ENCODE measurements at regions not wholly inside any gene's neighbourhood (a gene's known extent, or its start where the extent isn't known, plus 50 kb on each side); places are given as distances from the start of the nearest gene placed in this dataset.

DNA sequence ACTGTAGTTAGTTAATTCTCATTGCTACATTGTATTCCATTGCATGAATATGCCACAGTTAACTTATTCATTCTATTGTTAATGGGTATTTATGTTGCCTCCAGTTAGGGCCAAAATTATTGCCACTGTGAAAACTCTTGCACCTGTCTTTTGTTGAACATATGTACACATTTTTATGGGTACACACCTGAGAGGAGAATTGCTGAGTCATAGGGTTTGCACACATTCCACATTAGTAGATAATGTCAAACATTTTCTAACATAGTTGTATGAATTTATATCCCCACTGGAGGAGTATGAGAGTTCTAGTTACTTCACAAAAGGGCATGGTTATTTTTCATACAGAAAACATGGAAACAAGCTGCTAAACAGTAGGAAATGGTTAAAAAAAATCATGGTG, 338.4 kb downstream of the FOXO1 start:
- in situ Hi-C loops (cut with MboI; ENCODE audit: low pct_unique_long_range_greater_than_20kb in 2 of 9, low sequenced_read_pairs in 9 of 9, unreplicated experiment in 9 of 9) = no loop called here
- ATAC-seq (replicated peaks in 6 of 8) = no peak
- Histone ChIP-seq H3K4me3 (no peak overlapping the region), H3K4me1 (replicated peaks in 1 of 2) (no peaks in the 10 kb centered on the region), H3K27ac (no peak overlapping the region)

DNA sequence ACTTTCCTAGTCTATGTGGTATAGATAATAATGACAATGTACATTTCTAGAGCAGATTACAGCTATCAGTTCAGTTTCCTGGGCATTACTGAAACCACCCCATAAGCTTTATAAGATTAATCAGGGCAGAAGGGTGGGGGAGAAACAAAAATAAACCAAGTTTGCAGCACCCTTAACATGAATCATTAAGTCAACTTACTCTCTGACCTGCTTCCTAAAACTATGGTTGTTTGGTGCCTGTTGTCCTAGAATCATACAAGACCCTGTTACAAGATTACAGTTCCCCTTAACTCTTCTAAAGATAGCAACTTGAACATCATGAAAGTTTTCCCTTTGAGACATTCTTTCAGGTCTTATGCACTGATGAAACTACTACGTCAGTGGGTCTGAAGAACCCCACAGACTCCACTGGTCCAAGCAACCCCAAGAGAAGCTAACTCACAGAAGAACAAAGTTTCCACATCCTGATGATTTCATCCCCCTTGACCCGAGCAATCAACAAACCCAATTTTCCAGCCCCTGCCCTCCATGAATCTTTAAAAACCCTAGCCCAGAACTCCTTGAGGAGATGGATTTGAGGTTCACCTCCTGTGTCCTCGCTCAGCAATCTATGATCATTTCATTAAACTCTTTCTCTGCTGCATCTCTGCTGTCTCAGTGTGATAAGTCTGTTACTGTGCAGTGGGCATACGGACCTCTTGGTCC, 336.5 kb downstream of the FOXO1 start:
- ATAC-seq (replicated peaks in 6 of 8) = no peak
- 47 to 90% (median 81%) methylated on average over 1 to 4 of the region's 4 CpGs; no CpG with 5 or more reads in 2 of the 10 experiments for WGBS, 10 experiments
- H3K4me3 ChIP-seq = no peak overlapping the region
- H3K27ac ChIP-seq = no peak overlapping the region
- no peaks in the 10 kb centered on the region for H3K4me1 ChIP-seq (replicated peaks in 1 of 2)
- in situ Hi-C loops (cut with MboI; ENCODE audit: low pct_unique_long_range_greater_than_20kb in 2 of 9, low sequenced_read_pairs in 9 of 9, unreplicated experiment in 9 of 9) = no loop called here

DNA sequence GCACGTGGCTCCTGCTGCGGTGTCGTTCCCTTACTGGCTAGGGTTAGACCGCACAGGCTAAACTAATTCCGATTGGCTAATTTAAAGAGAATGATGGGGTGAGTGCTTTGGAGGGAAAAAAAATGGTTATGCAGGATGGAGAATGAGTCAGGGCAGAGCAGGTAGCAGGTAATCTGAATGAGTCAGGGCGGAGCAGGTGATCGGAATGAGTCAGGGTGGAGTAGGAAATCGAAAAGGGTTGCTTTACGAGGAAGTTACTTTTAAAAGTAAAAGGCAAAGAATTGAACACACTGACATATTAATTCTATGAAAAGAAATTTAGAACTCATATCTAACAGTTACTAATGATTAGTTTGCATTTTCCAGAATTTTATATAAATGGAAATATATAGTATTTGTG, 335.5 kb downstream of the FOXO1 start:
- in situ Hi-C loops (cut with MboI; ENCODE audit: low pct_unique_long_range_greater_than_20kb in 2 of 9, low sequenced_read_pairs in 9 of 9, unreplicated experiment in 9 of 9) = no loop called here
- Histone ChIP-seq H3K4me1 (replicated peaks in 1 of 2) (no peaks in the 10 kb centered on the region), H3K27ac (no peak overlapping the region), H3K4me3 (no peak overlapping the region)
- ATAC-seq (replicated peaks in 6 of 8) = no peak
- WGBS, 10 experiments = 79 to 100% (median 95%) methylated on average over 3 to 9 of the region's 9 CpGs; no CpG with 5 or more reads in 1 of the 10 experiments

DNA sequence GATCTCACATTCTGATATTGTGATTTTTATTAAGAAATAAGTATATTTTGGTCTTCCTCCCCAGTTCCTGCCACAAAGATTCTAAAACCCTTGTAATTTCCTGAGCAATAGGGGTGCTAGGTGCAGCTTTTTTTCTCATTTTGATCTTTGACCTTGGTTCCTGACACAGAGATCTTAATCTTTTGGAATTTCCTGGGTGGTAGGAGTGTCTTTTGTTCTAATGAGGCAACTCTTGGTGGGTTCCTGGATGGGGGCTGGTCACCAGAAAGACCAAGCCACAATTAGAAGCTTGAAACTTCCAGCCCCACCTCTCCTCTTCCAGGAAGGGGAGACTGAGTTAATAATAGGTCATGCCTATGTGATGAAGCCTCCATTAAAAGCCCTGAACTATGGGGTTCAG, 334.6 kb downstream of the FOXO1 start:
- Histone ChIP-seq H3K4me1 (replicated peaks in 1 of 2) (no peaks in the 10 kb centered on the region), H3K4me3 (no peak overlapping the region), H3K27ac (no peak overlapping the region)
- in situ Hi-C loops (cut with MboI; ENCODE audit: low pct_unique_long_range_greater_than_20kb in 2 of 9, low sequenced_read_pairs in 9 of 9, unreplicated experiment in 9 of 9) = no loop called here
- ATAC-seq (replicated peaks in 6 of 8) = no peak

DNA sequence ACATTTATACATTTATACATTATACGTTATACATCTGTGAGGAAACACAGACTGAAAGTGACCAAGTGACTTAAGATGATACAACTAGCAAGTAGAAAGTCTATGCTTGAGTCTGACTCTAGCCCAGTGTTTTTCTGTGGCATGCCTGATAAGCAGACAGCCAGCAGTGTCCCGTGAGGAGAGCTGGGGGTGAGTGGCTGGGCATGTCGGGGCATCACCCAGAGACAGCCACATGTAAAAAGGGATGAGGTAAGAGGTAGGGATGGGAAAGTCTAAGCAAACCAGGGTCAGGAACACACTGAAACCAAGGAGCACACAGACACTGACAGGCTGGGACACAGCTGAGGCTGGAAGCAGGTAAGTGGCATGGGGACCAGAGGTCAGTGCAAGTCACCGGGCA, 333.2 kb downstream of the FOXO1 start:
- H3K27ac ChIP-seq = no peak overlapping the region
- H3K4me1 ChIP-seq (replicated peaks in 1 of 2) = no peaks in the 10 kb centered on the region
- ATAC-seq (replicated peaks in 6 of 8) = peak in 3 of 8 experiments; percentile 45 to 91 (median 69)
- WGBS, 10 experiments = 56 to 100% (median 90%) methylated on average over 1 to 4 of the region's 4 CpGs; no CpG with 5 or more reads in 3 of the 10 experiments
- in situ Hi-C loops (cut with MboI; ENCODE audit: low pct_unique_long_range_greater_than_20kb in 2 of 9, low sequenced_read_pairs in 9 of 9, unreplicated experiment in 9 of 9) = no loop called here
- H3K4me3 ChIP-seq = no peak overlapping the region

DNA sequence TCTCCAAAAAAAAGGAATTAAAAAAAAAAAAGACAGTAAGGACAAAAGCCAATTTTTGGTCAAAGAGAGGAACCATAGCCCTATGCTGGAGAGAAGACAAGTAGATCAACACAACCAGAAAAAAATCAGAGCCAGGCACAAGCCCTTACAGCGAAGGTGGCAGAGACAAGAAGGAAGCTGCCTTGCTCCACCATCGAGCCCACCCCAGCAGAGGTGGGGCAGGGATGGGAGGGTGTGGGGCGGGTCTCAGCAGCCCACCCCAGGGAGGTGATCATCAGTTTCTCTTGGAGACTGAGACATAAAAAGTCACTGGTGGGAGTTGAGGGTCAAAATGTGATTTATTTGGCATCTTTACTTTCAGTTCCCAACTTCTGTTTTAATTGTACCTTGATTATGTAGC, 332.4 kb downstream of the FOXO1 start:
- no peak for ATAC-seq (replicated peaks in 6 of 8)
- WGBS, 10 experiments = 63 to 100% (median 83%) methylated on average over 1 to 3 of the region's 3 CpGs; no CpG with 5 or more reads in 3 of the 10 experiments
- H3K4me1 ChIP-seq (replicated peaks in 1 of 2) = no peaks in the 10 kb centered on the region
- in situ Hi-C loops (cut with MboI; ENCODE audit: low pct_unique_long_range_greater_than_20kb in 2 of 9, low sequenced_read_pairs in 9 of 9, unreplicated experiment in 9 of 9) = no loop called here
- no peak overlapping the region for H3K4me3 ChIP-seq
- no peak overlapping the region for H3K27ac ChIP-seq

DNA sequence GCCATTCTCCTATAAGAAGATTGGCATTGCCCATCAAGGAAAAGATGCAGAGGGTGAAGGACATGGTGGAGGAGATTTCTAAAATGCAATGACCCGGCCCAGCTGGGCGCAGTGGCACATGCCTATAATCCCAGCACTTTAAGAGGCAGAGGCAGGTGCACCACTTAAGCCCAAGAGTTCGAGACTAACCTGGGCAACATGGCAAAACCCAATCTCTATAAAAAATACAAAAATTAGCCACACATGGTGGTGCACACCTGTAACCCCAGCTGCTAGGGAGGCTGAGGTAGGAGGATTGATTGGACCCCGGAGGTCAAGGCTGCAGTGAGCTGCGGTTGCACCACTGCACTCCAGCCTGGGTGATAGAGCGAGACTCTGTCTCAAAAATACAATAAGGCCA, 331.8 kb downstream of the FOXO1 start:
- no peak overlapping the region for H3K27ac ChIP-seq
- no peaks in the 10 kb centered on the region for H3K4me1 ChIP-seq (replicated peaks in 1 of 2)
- ATAC-seq (replicated peaks in 6 of 8) = no peak
- H3K4me3 ChIP-seq = no peak overlapping the region
- in situ Hi-C loops (cut with MboI; ENCODE audit: low pct_unique_long_range_greater_than_20kb in 2 of 9, low sequenced_read_pairs in 9 of 9, unreplicated experiment in 9 of 9) = no loop called here
- 57 to 100% (median 87%) methylated on average over 1 to 6 of the region's 6 CpGs; no CpG with 5 or more reads in 2 of the 10 experiments for WGBS, 10 experiments

DNA sequence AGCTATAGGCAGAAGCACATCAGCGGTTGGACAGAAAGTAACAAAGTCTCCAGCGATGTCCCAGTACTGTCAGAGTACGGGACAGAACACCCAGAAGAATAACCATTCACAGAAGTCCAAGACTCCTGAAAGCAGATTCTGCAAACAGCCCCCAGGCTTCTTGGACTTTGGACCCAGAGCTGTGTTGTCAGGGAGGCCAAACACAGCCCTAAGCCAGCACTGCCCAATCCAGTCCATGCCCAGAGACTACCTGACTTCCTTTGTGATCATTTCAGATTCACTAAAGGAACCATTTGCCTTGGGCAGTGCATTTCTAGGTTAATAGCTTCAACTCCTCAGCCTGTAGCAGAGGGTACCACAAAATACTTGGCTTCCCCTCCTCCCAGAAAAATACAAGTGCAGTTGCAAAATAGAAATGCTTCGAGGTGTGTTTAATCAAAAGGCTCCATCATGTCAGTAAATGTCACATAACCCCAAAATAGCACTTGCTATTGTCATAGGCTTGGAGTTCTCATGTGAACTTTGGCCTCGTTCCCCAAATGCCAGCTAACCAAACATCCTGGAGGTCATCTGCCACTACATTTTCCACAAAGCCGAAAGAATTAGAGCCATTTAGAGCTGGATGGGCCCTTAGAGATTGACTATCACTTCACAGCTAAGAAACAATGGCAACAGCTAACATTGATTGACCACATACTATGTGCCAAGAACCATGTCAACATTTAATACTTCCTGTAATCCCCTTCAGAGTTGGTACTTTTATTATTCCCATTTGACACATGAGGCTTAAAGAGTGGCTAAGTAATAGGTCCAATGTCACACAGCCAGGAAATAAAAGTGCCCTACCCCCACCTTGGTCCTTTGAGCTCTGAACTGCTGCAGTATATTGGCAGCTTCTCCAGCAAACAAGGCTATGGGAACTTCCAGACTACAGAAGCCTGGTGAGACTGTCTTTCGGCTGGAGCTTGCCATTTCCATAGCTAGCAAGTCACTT, 329.9 kb downstream of the FOXO1 start:
- Histone ChIP-seq H3K4me1 (replicated peaks in 1 of 2) (peaks cover 0 to 8% of the 10 kb centered on the region in 2 donors), H3K27ac (no peak overlapping the region), H3K4me3 (no peak overlapping the region)
- in situ Hi-C loops (cut with MboI; ENCODE audit: low pct_unique_long_range_greater_than_20kb in 2 of 9, low sequenced_read_pairs in 9 of 9, unreplicated experiment in 9 of 9) = no loop called here
- ATAC-seq (replicated peaks in 6 of 8) = no peak
- 60 to 88% (median 76%) methylated on average over 1 to 7 of the region's 7 CpGs; no CpG with 5 or more reads in 1 of the 10 experiments for WGBS, 10 experiments

DNA sequence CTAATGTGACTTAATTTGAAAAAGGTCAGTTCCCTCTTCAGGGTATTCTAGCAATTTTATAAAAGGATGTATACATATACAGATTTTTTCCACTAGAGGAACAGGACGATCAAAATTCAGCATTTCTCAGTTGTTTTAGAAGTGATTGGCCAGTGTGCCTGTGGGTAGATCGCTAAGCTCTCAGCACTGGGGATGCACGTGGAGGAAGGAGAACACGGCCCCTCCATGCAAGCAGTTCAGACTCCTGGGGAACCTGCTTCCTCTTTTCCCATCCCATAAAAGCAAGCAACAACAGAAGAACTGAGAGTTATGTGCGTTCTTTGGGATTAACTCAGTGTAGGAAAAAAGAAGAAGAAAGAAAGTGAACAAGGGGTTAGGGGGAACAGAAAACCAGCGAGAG, 328.8 kb downstream of the FOXO1 start:
- Histone ChIP-seq H3K4me3 (no peak overlapping the region), H3K27ac (no peak overlapping the region), H3K4me1 (replicated peaks in 1 of 2) (peaks cover 0 to 9% of the 10 kb centered on the region in 2 donors)
- in situ Hi-C loops (cut with MboI; ENCODE audit: low pct_unique_long_range_greater_than_20kb in 2 of 9, low sequenced_read_pairs in 9 of 9, unreplicated experiment in 9 of 9) = no loop called here
- ATAC-seq (replicated peaks in 6 of 8) = no peak
- WGBS, 10 experiments = 63 to 100% (median 81%) methylated on average over 1 to 6 of the region's 6 CpGs

DNA sequence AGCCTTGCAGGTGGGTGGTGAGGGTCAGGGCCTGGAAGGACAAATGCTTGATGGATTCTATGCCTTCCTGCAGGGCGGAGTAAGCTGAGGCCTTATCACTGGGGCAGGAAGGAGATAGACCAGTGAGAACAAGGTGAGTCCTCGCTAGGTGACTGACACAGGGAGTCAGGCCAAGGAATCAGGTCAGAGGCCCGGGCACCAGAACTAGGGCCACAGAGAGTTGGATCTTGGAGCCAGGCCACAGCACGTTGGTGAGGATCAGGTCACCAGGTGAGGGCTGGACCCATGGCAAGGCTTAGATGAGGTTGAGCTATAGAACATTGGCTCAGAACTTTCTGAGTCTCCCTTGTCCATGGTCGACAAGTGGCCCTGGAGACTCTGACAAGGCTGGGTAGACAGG, 328.2 kb downstream of the FOXO1 start:
- WGBS, 10 experiments = 47 to 100% (median 87%) methylated on average over 1 to 3 of the region's 5 CpGs; no CpG with 5 or more reads in 6 of the 10 experiments

DNA sequence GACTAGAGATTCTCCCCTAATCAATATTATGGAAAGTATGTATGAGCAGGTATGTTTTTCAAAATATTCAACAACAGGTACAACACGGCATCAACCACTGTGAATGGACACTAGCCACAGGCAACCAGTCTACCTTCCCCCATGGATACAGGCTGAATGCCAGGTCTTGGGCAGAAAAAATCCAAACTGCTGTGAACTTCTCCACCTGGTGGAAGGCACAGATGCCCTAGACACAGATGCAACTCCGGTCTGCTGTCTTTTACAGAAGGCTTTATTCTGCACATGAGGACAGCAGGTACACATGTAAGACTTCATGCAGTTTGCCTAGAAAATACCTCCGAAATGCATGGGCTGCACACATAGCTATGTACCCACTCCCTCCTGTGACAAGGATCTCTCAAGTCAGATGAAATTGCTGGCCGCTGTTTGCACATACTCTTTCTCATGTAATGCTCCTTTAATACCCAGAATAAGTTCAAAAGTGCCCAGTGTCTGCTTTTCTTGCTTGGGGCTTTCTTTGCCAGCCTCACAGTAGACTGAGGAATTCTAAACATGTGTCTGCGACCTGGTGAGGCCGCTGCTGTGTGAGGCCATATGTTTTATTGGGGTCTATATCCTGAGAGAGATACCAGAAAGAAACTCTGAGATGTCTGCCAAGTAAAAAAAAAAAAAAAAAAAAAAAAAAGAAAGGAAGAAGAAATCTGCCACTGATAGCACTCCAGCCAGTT, 325.9 kb downstream of the FOXO1 start:
- ATAC-seq (replicated peaks in 6 of 8) = peak in 4 of 8 experiments; percentile 29 to 57 (median 50)

More for the DNA sequence above, 328.2 kb downstream of the FOXO1 start:
- Histone ChIP-seq H3K27ac (no peak overlapping the region), H3K4me1 (replicated peaks in 1 of 2) (peaks cover 0 to 9% of the 10 kb centered on the region in 2 donors), H3K4me3 (no peak overlapping the region)
- ATAC-seq (replicated peaks in 6 of 8) = no peak
- in situ Hi-C loops (cut with MboI; ENCODE audit: low pct_unique_long_range_greater_than_20kb in 2 of 9, low sequenced_read_pairs in 9 of 9, unreplicated experiment in 9 of 9) = no loop called here

DNA sequence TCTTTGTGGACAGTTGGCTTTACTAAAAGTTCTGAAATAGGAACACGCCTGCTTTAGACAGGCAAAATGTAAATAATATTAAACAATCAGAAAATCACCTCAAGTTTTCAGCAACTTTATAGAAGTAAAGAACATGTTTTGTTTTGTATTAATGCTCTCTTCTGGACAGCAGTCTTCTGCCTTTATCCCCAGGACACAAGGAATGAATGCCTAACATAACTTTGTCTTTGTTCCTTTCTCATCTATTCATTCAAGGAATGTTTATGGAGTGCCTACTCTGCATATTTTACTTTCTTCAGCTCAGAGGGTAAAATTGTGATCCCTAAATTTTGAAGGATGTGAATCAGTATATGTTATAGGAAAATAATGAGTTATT, 325.4 kb downstream of the FOXO1 start:
- H3K4me1 ChIP-seq (replicated peaks in 1 of 2) = peaks cover 2 to 22% of the 10 kb centered on the region in 2 donors
- in situ Hi-C loops (cut with MboI; ENCODE audit: low pct_unique_long_range_greater_than_20kb in 2 of 9, low sequenced_read_pairs in 9 of 9, unreplicated experiment in 9 of 9) = no loop called here
- H3K27ac ChIP-seq = no peak overlapping the region
- ATAC-seq (replicated peaks in 6 of 8) = peak in 4 of 8 experiments; percentile 64 to 82 (median 68)
- H3K4me3 ChIP-seq = no peak overlapping the region
- WGBS, 10 experiments = 0 to 86% (median 60%) methylated on average over 1 of the region's 1 CpG; no CpG with 5 or more reads in 1 of the 10 experiments

More for the DNA sequence above, 325.9 kb downstream of the FOXO1 start:
- 39 to 85% (median 65%) methylated on average over 1 to 6 of the region's 6 CpGs for WGBS, 10 experiments
- in situ Hi-C loops (cut with MboI; ENCODE audit: low pct_unique_long_range_greater_than_20kb in 2 of 9, low sequenced_read_pairs in 9 of 9, unreplicated experiment in 9 of 9) = no loop called here
- H3K4me1 ChIP-seq (replicated peaks in 1 of 2) = peaks cover 0 to 22% of the 10 kb centered on the region in 2 donors
- H3K4me3 ChIP-seq = no peak overlapping the region
- H3K27ac ChIP-seq = no peak overlapping the region

DNA sequence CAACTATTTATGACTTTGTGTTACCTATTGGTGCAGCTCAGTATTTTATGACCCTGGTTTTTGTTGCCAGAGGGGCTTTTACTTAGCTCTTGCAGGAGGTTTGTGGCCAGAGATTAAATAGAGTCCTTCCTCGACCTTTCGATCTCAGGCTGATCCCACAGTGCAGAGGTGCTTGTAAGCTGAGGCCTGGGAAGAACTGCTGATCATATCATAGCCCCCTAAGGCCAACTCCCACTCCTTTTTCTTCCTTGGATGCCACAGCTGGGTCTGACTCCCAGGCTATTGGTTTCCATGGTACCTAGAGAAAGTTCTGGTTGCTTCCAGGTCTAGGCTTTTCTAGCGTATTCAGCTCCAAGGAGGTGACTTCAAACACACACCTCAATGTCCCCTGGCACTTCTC, 324.9 kb downstream of the FOXO1 start:
- in situ Hi-C loops (cut with MboI; ENCODE audit: low pct_unique_long_range_greater_than_20kb in 2 of 9, low sequenced_read_pairs in 9 of 9, unreplicated experiment in 9 of 9) = no loop called here
- peak in 1 of 8 experiments; percentile 22 for ATAC-seq (replicated peaks in 6 of 8)
- H3K4me3 ChIP-seq = no peak overlapping the region
- H3K4me1 ChIP-seq (replicated peaks in 1 of 2) = peaks cover 2 to 22% of the 10 kb centered on the region in 2 donors
- WGBS, 10 experiments = 75 to 100% (median 92%) methylated on average over 1 to 3 of the region's 3 CpGs; no CpG with 5 or more reads in 5 of the 10 experiments
- H3K27ac ChIP-seq = no peak overlapping the region

All from motor neuron (in vitro differentiated cells).